CD4-positive, alpha-beta T cell treated with Interleukin-12 subunit alpha and Interleukin-12 subunit beta, for 1 hour (primary cell): ENCODE measurements at regions not wholly inside any gene's neighbourhood (a gene's known extent, or its start where the extent isn't known, plus 50 kb on each side); places are given as distances from the start of the nearest gene placed in this dataset.

Experiments
- DNase-seq: peaks from one replicate; pipeline ENCODE4 v3.0.0-alpha.2; 2020

- DNase-seq = no peak
These were observed 203.1 kb upstream of the ANKH start for GRCh38 chr5:15074651-15075050.

GRCh38 chr5:15073453-15073852, 201.9 kb upstream of the ANKH start:
- no peak for DNase-seq

- DNase-seq = no peak
These were observed 199.3 kb upstream of the ANKH start for GRCh38 chr5:15070907-15071306.

- DNase-seq = no peak
These were observed 197.9 kb upstream of the ANKH start for GRCh38 chr5:15069407-15069905.

GRCh38 chr5:15065091-15065490, 193.5 kb upstream of the ANKH start:
- DNase-seq = no peak

- no peak for DNase-seq
These were observed 192.8 kb upstream of the ANKH start for GRCh38 chr5:15064396-15064795.

GRCh38 chr5:15056988-15057592, 185.5 kb upstream of the ANKH start:
- no peak for DNase-seq

GRCh38 chr5:15044521-15044920, 172.9 kb upstream of the ANKH start:
- DNase-seq = no peak

GRCh38 chr5:15037247-15037908, 165.8 kb upstream of the ANKH start:
- no peak for DNase-seq

- no peak for DNase-seq
These were observed 162.8 kb upstream of the ANKH start for GRCh38 chr5:15034379-15034778.

- no peak for DNase-seq
These were observed 159.6 kb upstream of the ANKH start for GRCh38 chr5:15031180-15031579.

GRCh38 chr5:15027764-15028163, 156.2 kb upstream of the ANKH start:
- no peak for DNase-seq

- no peak for DNase-seq
These were observed 155.4 kb upstream of the ANKH start for GRCh38 chr5:15026944-15027343.

GRCh38 chr5:15026011-15026893, 154.7 kb upstream of the ANKH start:
- DNase-seq = no peak

- DNase-seq = no peak
These were observed 152.3 kb upstream of the ANKH start for GRCh38 chr5:15023846-15024245.

- no peak for DNase-seq
These were observed 151.7 kb upstream of the ANKH start for GRCh38 chr5:15023266-15023665.

- DNase-seq = no peak
These were observed 149.9 kb upstream of the ANKH start for GRCh38 chr5:15021266-15022046.

- DNase-seq = no peak
These were observed 149.2 kb upstream of the ANKH start for GRCh38 chr5:15020736-15021135.

GRCh38 chr5:15014809-15015208, 143.2 kb upstream of the ANKH start:
- no peak for DNase-seq

GRCh38 chr5:15013654-15014463, 142.3 kb upstream of the ANKH start:
- DNase-seq = peak; percentile 46

- DNase-seq = no peak
These were observed 140.5 kb upstream of the ANKH start for GRCh38 chr5:15012061-15012460.

- DNase-seq = no peak
These were observed 139.4 kb upstream of the ANKH start for GRCh38 chr5:15010936-15011335.
